ENCODE measurements at regions not wholly inside any gene's neighbourhood (a gene's known extent, or its start where the extent isn't known, plus 50 kb on each side); places are given as distances from the start of the nearest gene placed in this dataset.

GRCh38 chr5:143569722-143570567 lies 166.5 kb upstream of the NR3C1 start (continued):
- TF ChIP-seq ZBTB8A (CRISPR knock-in tag; IDR thresholded peaks at IDR 0.05; ENCODE audit: borderline replicate concordance, low read depth): no peak
- TF ChIP-seq CREB1 (IDR thresholded peaks at IDR 0.05): no peak
- 0 out of 2 replicates have a peak, but pooled peaks have one; percentile 17 for TF ChIP-seq CREB1 (CRISPR knock-in tag; IDR thresholded peaks at IDR 0.05)
- TF ChIP-seq, protein P1, sequence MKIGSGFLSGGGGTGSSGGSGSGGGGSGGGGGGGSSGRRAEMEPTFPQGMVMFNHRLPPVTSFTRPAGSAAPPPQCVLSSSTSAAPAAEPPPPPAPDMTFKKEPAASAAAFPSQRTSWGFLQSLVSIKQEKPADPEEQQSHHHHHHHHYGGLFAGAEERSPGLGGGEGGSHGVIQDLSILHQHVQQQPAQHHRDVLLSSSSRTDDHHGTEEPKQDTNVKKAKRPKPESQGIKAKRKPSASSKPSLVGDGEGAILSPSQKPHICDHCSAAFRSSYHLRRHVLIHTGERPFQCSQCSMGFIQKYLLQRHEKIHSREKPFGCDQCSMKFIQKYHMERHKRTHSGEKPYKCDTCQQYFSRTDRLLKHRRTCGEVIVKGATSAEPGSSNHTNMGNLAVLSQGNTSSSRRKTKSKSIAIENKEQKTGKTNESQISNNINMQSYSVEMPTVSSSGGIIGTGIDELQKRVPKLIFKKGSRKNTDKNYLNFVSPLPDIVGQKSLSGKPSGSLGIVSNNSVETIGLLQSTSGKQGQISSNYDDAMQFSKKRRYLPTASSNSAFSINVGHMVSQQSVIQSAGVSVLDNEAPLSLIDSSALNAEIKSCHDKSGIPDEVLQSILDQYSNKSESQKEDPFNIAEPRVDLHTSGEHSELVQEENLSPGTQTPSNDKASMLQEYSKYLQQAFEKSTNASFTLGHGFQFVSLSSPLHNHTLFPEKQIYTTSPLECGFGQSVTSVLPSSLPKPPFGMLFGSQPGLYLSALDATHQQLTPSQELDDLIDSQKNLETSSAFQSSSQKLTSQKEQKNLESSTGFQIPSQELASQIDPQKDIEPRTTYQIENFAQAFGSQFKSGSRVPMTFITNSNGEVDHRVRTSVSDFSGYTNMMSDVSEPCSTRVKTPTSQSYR (CRISPR knock-in tag; IDR thresholded peaks at IDR 0.05; ENCODE audit: borderline replicate concordance): no peak
- no peak for TF ChIP-seq ZNF790 (CRISPR knock-in tag; IDR thresholded peaks at IDR 0.05; ENCODE audit: borderline replicate concordance)
- no peak for TF ChIP-seq FIP1L1 (IDR thresholded peaks at IDR 0.05; ENCODE audit: borderline replicate concordance, insufficient read depth, low read depth, low read length)
- TF ChIP-seq TCF7 (IDR thresholded peaks at IDR 0.05; ENCODE audit: low read depth): peak; percentile 35; the same call in 1 of the 2 replicates
- peak; percentile 7; the same call in 1 of the 2 replicates for TF ChIP-seq NFYC (CRISPR knock-in tag; IDR thresholded peaks at IDR 0.05)
- no peak for TF ChIP-seq JARID2 (CRISPR knock-in tag; IDR thresholded peaks at IDR 0.05; ENCODE audit: insufficient replicate concordance)
- TF ChIP-seq ZNF674 (CRISPR knock-in tag; IDR thresholded peaks at IDR 0.05; ENCODE audit: low read depth): no peak
- TF ChIP-seq SP4 (CRISPR knock-in tag; IDR thresholded peaks at IDR 0.05): no peak
- TF ChIP-seq GLI4 (CRISPR knock-in tag; IDR thresholded peaks at IDR 0.05; ENCODE audit: borderline replicate concordance): no peak
- TF ChIP-seq SMAD9 (CRISPR knock-in tag; IDR thresholded peaks at IDR 0.05): no peak
- peak; percentile 84 for TF ChIP-seq HMG20A (CRISPR knock-in tag; IDR thresholded peaks at IDR 0.05; ENCODE audit: borderline replicate concordance)
- TF ChIP-seq LRRFIP1 (CRISPR knock-in tag; conservative IDR thresholded peaks at IDR 0.05): no peak
- TF ChIP-seq, protein P2, sequence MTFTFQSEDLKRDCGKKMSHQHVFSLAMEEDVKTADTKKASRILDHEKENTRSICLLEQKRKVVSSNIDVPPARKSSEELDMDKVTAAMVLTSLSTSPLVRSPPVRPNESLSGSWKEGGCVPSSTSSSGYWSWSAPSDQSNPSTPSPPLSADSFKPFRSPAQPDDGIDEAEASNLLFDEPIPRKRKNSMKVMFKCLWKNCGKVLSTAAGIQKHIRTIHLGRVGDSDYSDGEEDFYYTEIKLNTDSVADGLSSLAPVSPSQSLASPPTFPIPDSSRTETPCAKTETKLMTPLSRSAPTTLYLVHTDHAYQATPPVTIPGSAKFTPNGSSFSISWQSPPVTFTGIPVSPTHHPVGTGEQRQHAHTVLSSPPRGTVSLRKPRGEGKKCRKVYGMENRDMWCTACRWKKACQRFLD (CRISPR knock-in tag; IDR thresholded peaks at IDR 0.05; ENCODE audit: borderline replicate concordance): no peak
- no peak for TF ChIP-seq NR1H2 (CRISPR knock-in tag; IDR thresholded peaks at IDR 0.05; ENCODE audit: borderline replicate concordance, low read depth)
- TF ChIP-seq FOSL2 (CRISPR knock-in tag; IDR thresholded peaks at IDR 0.05): peak; percentile 94
- TF ChIP-seq MBD4 (IDR thresholded peaks at IDR 0.05; ENCODE audit: borderline replicate concordance, low read length): no peak
- TF ChIP-seq RFXAP (CRISPR knock-in tag; IDR thresholded peaks at IDR 0.05; ENCODE audit: borderline replicate concordance): no peak
- no peak for TF ChIP-seq BATF2 (CRISPR knock-in tag; IDR thresholded peaks at IDR 0.05)
- TF ChIP-seq HNF4G (IDR thresholded peaks at IDR 0.05; ENCODE audit: borderline replicate concordance, low read depth, low read length): peak; percentile 70; the same call in 1 of the 2 replicates
- peak; percentile 70; the same call in 1 of the 2 replicates for TF ChIP-seq HNF4G (CRISPR knock-in tag; IDR thresholded peaks at IDR 0.05; ENCODE audit: borderline replicate concordance, low read depth)

Data from HepG2 (cell line).